ENCODE measurements at regions not wholly inside any gene's neighbourhood (a gene's known extent, or its start where the extent isn't known, plus 50 kb on each side); places are given as distances from the start of the nearest gene placed in this dataset.

DNA sequence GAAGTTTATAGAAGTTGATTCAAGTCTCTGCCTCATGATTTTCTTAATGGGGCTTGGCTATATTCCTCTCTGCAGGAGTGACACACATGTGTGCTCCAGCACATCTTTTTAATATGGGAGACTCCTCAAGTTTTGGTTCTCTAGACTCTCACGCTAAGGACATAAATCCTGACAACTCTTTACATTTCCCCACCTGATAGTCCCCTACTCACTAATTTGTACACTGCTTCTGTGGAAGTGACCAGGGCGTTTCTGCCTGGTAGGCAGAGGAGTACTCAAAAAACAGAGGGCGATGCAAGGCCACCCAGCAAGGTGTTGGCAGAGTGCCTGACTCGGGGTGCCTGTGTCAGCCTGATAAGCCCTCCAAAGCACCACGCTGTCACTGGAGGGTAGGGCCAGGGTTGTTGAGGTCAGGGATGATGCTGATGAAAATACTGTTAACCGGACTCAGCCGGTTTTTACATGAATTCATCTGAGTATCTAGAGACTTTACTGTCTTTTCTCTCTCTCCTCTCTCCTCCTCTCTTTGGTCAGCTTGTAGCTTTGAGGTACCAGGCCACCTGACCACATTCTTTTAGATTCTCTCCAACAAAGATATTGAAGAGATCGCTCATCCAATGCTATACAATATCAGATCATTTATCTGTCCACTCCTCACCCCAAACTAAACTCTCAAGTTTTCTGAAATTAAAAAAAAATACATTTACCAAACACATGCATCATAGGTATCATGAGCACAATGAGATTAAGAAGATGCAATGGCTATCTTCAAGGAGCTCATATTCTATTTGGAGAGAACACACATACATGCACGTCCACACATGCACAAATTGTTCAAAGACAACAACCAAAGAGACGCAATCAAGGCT is 205.2 kb downstream of the PIK3R1 start (continued):
- TF ChIP-seq ATF6 (CRISPR knock-in tag; conservative IDR thresholded peaks at IDR 0.05) (no peak), ZNF232 (CRISPR knock-in tag; IDR thresholded peaks at IDR 0.05; ENCODE audit: borderline replicate concordance) (no peak), HDAC2 (CRISPR knock-in tag; IDR thresholded peaks at IDR 0.05) (no peak), PLRG1 (conservative IDR thresholded peaks at IDR 0.05) (no peak), TCF12 (IDR thresholded peaks at IDR 0.05) (no peak), TCF12 (CRISPR knock-in tag; IDR thresholded peaks at IDR 0.05) (no peak), ZNF564 (CRISPR knock-in tag; IDR thresholded peaks at IDR 0.05) (no peak), KLF9 (CRISPR knock-in tag; IDR thresholded peaks at IDR 0.05; ENCODE audit: low read depth) (no peak), ZNF333 (CRISPR knock-in tag; IDR thresholded peaks at IDR 0.05; ENCODE audit: borderline replicate concordance) (no peak), ZNF512B (CRISPR knock-in tag; IDR thresholded peaks at IDR 0.05; ENCODE audit: borderline replicate concordance) (no peak)
- TF ChIP-seq, protein P1, sequence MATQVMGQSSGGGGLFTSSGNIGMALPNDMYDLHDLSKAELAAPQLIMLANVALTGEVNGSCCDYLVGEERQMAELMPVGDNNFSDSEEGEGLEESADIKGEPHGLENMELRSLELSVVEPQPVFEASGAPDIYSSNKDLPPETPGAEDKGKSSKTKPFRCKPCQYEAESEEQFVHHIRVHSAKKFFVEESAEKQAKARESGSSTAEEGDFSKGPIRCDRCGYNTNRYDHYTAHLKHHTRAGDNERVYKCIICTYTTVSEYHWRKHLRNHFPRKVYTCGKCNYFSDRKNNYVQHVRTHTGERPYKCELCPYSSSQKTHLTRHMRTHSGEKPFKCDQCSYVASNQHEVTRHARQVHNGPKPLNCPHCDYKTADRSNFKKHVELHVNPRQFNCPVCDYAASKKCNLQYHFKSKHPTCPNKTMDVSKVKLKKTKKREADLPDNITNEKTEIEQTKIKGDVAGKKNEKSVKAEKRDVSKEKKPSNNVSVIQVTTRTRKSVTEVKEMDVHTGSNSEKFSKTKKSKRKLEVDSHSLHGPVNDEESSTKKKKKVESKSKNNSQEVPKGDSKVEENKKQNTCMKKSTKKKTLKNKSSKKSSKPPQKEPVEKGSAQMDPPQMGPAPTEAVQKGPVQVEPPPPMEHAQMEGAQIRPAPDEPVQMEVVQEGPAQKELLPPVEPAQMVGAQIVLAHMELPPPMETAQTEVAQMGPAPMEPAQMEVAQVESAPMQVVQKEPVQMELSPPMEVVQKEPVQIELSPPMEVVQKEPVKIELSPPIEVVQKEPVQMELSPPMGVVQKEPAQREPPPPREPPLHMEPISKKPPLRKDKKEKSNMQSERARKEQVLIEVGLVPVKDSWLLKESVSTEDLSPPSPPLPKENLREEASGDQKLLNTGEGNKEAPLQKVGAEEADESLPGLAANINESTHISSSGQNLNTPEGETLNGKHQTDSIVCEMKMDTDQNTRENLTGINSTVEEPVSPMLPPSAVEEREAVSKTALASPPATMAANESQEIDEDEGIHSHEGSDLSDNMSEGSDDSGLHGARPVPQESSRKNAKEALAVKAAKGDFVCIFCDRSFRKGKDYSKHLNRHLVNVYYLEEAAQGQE (IDR thresholded peaks at IDR 0.05; ENCODE audit: borderline replicate concordance in 1 of 2, low read depth in 1 of 2, low read length in 2 of 2): no peak
- TF ChIP-seq, protein P2, sequence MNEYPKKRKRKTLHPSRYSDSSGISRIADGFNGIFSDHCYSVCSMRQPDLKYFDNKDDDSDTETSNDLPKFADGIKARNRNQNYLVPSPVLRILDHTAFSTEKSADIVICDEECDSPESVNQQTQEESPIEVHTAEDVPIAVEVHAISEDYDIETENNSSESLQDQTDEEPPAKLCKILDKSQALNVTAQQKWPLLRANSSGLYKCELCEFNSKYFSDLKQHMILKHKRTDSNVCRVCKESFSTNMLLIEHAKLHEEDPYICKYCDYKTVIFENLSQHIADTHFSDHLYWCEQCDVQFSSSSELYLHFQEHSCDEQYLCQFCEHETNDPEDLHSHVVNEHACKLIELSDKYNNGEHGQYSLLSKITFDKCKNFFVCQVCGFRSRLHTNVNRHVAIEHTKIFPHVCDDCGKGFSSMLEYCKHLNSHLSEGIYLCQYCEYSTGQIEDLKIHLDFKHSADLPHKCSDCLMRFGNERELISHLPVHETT (CRISPR knock-in tag; conservative IDR thresholded peaks at IDR 0.05): no peak

Data from HepG2 (cell line).